GM12891 (cell line): ENCODE measurements at regions not wholly inside any gene's neighbourhood (a gene's known extent, or its start where the extent isn't known, plus 50 kb on each side); places are given as distances from the start of the nearest gene placed in this dataset.

ENCODE experiments used
- PAX5 ChIP-seq: IDR thresholded peaks from 2 replicates; pipeline ENCODE4 v1.6.1; 2011; ENCODE audit warnings: low read length, moderate library complexity, mild to moderate bottlenecking; ENCODE audit not compliant: insufficient read depth, severe bottlenecking
- POLR2A ChIP-seq: IDR thresholded peaks from 2 replicates; pipeline ENCODE4 v1.6.1; 2011; ENCODE audit warnings: low read depth, low read length, control low read depth
- POLR2AphosphoS5 ChIP-seq: IDR thresholded peaks from 2 replicates; pipeline ENCODE4 v1.6.1; 2011; ENCODE audit warnings: low read depth, low read length, control low read depth
- POU2F2 ChIP-seq: IDR thresholded peaks from 2 replicates; pipeline ENCODE4 v1.6.1; 2011; ENCODE audit warnings: low read depth, mild to moderate bottlenecking, control low read depth, low read length, moderate library complexity
- SPI1 ChIP-seq: IDR thresholded peaks from 2 replicates; pipeline ENCODE4 v1.6.1; 2011; ENCODE audit warnings: low read depth, low read length, control low read depth
- TAF1 ChIP-seq: IDR thresholded peaks from 2 replicates; pipeline ENCODE4 v1.6.1; 2011; ENCODE audit warnings: low read depth, low read length, control low read depth

DNA sequence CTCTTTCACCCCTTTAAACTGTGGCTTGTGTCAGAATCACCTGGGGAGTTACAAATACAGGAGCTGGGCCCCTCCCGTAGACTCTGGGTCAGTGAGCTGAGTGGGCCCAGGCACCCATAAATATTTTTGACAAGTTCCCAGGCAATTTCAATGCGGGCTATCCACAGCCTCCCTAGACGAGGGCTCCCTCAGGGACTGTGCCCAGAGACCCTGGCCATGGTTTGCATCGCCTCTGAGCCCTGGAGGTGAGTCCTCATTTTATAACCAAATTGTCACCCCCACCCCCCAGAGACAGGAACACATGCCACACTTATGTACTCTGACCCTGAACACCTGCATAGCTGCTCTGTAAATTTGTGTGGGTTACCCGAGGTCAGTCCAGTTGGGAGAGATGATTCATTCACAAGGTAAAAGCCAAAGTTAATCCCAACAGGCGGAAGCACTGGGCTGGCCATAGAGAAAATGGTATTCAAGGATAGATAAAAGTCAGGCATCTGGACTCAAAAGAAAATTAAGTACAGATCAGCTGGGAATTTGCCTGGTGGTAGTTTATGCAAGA is 146.5 kb upstream of the SLC6A11 start:
- TF ChIP-seq POLR2AphosphoS5: no peak
- no peak for TF ChIP-seq POLR2A
- no peak for TF ChIP-seq TAF1
- no peak for TF ChIP-seq PAX5
- TF ChIP-seq POU2F2: no peak
- TF ChIP-seq SPI1: no peak
